ENCODE measurements at regions not wholly inside any gene's neighbourhood (a gene's known extent, or its start where the extent isn't known, plus 50 kb on each side); places are given as distances from the start of the nearest gene placed in this dataset.

GRCh38 chr3:110752307-110752706 is 319.3 kb upstream of the NECTIN3 start:
- H3K4me1 Mint-ChIP-seq, result peaks cover 26% of the 10 kb centered on the region
- H3K27me3 Mint-ChIP-seq (ENCODE audit: low read depth, poor library complexity), result no peaks in the 10 kb centered on the region
- TF ChIP-seq, protein P1, sequence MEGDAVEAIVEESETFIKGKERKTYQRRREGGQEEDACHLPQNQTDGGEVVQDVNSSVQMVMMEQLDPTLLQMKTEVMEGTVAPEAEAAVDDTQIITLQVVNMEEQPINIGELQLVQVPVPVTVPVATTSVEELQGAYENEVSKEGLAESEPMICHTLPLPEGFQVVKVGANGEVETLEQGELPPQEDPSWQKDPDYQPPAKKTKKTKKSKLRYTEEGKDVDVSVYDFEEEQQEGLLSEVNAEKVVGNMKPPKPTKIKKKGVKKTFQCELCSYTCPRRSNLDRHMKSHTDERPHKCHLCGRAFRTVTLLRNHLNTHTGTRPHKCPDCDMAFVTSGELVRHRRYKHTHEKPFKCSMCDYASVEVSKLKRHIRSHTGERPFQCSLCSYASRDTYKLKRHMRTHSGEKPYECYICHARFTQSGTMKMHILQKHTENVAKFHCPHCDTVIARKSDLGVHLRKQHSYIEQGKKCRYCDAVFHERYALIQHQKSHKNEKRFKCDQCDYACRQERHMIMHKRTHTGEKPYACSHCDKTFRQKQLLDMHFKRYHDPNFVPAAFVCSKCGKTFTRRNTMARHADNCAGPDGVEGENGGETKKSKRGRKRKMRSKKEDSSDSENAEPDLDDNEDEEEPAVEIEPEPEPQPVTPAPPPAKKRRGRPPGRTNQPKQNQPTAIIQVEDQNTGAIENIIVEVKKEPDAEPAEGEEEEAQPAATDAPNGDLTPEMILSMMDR (IDR thresholded peaks at IDR 0.05), result no peak
- no peaks in the 10 kb centered on the region for H3K9me3 Mint-ChIP-seq
- DNase-seq, result no peak
- H3K27ac Mint-ChIP-seq, result no peak overlapping the region
- no peak overlapping the region for H3K4me3 Mint-ChIP-seq
- no peaks in the 10 kb centered on the region for H3K36me3 Mint-ChIP-seq (ENCODE audit: low read depth)

DNA sequence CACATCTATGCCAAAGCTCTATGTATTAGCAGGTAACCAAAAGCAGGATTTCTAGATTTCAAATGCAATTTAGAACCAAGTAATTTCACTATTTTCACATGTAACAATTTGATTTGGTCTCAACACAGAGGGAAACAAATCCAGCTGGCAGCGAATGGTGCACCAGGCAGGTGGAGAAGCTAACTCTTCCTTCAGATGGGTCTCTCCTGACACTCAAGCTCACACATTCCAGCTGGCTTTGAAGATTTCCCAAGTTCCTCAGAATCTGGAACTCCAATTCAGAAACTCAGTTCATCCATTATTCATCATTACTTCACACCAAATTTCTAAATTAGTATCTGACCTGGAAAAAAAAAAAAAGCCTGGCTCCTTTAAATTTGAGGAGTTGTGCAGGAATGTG is 318.1 kb upstream of the NECTIN3 start:
- Mint-ChIP-seq H3K9me3 (no peaks in the 10 kb centered on the region), H3K27ac (no peak overlapping the region), H3K36me3 (ENCODE audit: low read depth) (no peaks in the 10 kb centered on the region), H3K27me3 (ENCODE audit: low read depth, poor library complexity) (no peaks in the 10 kb centered on the region), H3K4me3 (no peak overlapping the region), H3K4me1 (peaks cover 26% of the 10 kb centered on the region)
- TF ChIP-seq, protein P1 (IDR thresholded peaks at IDR 0.05), result no peak
- no peak for DNase-seq

DNA sequence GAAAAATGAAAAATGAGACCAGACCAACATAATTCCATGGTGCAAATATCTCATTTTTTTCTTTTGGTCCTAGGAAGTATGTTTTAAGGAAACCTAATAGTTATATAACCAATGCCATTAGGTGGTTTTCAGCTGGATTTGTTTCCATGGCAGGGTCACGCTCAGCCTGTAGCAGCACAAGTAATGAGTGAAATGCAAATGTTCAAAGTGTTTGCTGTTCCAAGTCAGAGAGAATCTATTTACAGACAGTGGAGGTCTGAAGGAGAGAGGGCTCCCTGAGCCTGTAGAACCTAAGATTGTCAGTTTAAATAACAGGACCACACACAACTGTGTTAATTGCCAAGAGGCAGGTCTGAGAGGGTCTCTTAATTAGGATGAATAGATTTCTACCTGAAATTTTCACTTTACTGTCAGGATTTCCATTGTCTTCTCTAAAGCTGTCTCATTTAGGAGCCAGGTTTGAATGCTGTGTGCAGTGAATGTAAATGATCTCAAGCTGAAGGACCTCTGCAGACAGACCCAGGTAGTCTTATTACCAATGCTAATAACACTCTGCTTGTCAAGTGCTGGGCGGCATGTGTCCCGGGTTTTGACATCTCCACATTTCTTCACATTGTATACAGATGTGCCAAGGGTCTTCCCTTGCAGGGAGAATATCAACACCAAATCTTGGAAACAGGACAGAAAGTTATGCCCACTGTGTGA is 317.3 kb upstream of the NECTIN3 start:
- Mint-ChIP-seq H3K9me3 (no peaks in the 10 kb centered on the region), H3K4me3 (no peak overlapping the region), H3K4me1 (peaks cover 26% of the 10 kb centered on the region), H3K36me3 (ENCODE audit: low read depth) (no peaks in the 10 kb centered on the region), H3K27ac (peak overlapping the region; percentile 24), H3K27me3 (ENCODE audit: low read depth, poor library complexity) (no peaks in the 10 kb centered on the region)
- TF ChIP-seq, protein P1 (IDR thresholded peaks at IDR 0.05), result no peak
- no peak for DNase-seq

DNA sequence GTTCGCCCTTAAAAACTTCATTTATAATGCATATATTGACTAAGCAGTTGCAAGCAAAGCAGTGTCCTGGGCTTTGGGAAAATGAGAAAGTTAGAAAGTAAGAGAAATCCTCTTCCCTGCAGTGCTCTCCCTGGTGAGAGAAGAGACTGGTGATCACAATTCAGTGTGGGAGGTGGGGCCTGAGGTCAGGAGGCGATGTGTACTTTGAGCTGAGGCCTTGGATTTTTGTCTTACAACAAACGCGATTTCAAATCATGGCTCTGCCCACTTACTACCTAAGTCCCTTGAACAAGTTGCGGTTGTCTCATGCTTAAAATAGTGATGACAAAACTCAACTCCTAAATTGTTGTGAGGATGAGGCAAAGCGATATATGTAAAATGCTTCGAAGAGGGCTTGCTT is 316.3 kb upstream of the NECTIN3 start:
- DNase-seq, result no peak
- no peaks in the 10 kb centered on the region for H3K27me3 Mint-ChIP-seq (ENCODE audit: low read depth, poor library complexity)
- H3K36me3 Mint-ChIP-seq (ENCODE audit: low read depth), result no peaks in the 10 kb centered on the region
- no peaks in the 10 kb centered on the region for H3K9me3 Mint-ChIP-seq
- H3K4me1 Mint-ChIP-seq, result peaks cover 17% of the 10 kb centered on the region
- no peak overlapping the region for H3K4me3 Mint-ChIP-seq
- no peak overlapping the region for H3K27ac Mint-ChIP-seq
- TF ChIP-seq, protein P1 (IDR thresholded peaks at IDR 0.05), result no peak

GRCh38 chr3:110756705-110757104 is 314.9 kb upstream of the NECTIN3 start:
- no peak overlapping the region for H3K27ac Mint-ChIP-seq
- no peaks in the 10 kb centered on the region for H3K27me3 Mint-ChIP-seq (ENCODE audit: low read depth, poor library complexity)
- H3K4me3 Mint-ChIP-seq, result no peak overlapping the region
- H3K9me3 Mint-ChIP-seq, result peaks cover 4% of the 10 kb centered on the region
- DNase-seq, result no peak
- TF ChIP-seq, protein P1 (IDR thresholded peaks at IDR 0.05), result no peak
- H3K4me1 Mint-ChIP-seq, result peaks cover 16% of the 10 kb centered on the region
- H3K36me3 Mint-ChIP-seq (ENCODE audit: low read depth), result peaks cover 5% of the 10 kb centered on the region

GRCh38 chr3:110758208-110758607 is 313.4 kb upstream of the NECTIN3 start:
- Mint-ChIP-seq H3K4me1 (peaks cover 16% of the 10 kb centered on the region), H3K27ac (no peak overlapping the region), H3K27me3 (ENCODE audit: low read depth, poor library complexity) (no peaks in the 10 kb centered on the region), H3K9me3 (peaks cover 4% of the 10 kb centered on the region), H3K36me3 (ENCODE audit: low read depth) (peaks cover 5% of the 10 kb centered on the region), H3K4me3 (no peak overlapping the region)
- TF ChIP-seq, protein P1 (IDR thresholded peaks at IDR 0.05), result no peak
- no peak for DNase-seq
